ENCODE measurements at regions not wholly inside any gene's neighbourhood (a gene's known extent, or its start where the extent isn't known, plus 50 kb on each side); places are given as distances from the start of the nearest gene placed in this dataset.

GRCh38 chr2:120916446-120916845 lies 180.8 kb downstream of the GLI2 start:
- no peak for TF ChIP-seq POLR2A (IDR thresholded peaks at IDR 0.05; ENCODE audit: low read length)
- no peak for TF ChIP-seq GATA1 (IDR thresholded peaks at IDR 0.05; ENCODE audit: low read depth, low read length)

All from erythroblast (primary cell).